ENCODE measurements at regions not wholly inside any gene's neighbourhood (a gene's known extent, or its start where the extent isn't known, plus 50 kb on each side); places are given as distances from the start of the nearest gene placed in this dataset.

DNA sequence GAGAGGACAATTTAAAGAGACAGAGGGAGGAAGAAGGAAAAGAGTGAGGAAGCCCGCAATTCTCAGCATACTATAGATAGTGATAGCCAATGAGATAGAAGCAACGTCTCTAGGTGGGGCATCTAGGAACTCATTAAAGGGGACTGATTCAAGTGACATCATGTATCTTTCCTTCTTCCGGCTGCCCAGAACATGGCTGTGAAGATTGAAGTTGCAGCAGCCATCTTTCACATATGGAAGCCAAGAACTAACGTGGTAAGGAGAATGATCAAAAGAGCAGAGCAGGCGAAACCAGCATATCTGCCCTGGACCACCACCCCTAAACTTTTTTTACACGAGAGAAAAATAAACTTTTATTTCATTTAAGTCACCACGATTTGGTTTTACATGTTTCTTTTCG lies 133.8 kb downstream of the DDX53 start:
- Histone ChIP-seq H3K27me3 (no peaks in the 10 kb centered on the region), H3K9me3 (no peaks in the 10 kb centered on the region), H3K27ac (no peak overlapping the region), H3K4me1 (no peaks in the 10 kb centered on the region), H3K36me3 (no peaks in the 10 kb centered on the region), H3K4me3 (no peak overlapping the region)
- TF ChIP-seq, protein P1, sequence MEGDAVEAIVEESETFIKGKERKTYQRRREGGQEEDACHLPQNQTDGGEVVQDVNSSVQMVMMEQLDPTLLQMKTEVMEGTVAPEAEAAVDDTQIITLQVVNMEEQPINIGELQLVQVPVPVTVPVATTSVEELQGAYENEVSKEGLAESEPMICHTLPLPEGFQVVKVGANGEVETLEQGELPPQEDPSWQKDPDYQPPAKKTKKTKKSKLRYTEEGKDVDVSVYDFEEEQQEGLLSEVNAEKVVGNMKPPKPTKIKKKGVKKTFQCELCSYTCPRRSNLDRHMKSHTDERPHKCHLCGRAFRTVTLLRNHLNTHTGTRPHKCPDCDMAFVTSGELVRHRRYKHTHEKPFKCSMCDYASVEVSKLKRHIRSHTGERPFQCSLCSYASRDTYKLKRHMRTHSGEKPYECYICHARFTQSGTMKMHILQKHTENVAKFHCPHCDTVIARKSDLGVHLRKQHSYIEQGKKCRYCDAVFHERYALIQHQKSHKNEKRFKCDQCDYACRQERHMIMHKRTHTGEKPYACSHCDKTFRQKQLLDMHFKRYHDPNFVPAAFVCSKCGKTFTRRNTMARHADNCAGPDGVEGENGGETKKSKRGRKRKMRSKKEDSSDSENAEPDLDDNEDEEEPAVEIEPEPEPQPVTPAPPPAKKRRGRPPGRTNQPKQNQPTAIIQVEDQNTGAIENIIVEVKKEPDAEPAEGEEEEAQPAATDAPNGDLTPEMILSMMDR (IDR thresholded peaks at IDR 0.05), result no peak
- no peak for TF ChIP-seq POLR2A (IDR thresholded peaks at IDR 0.05)
- DNase-seq, result no peak

DNA sequence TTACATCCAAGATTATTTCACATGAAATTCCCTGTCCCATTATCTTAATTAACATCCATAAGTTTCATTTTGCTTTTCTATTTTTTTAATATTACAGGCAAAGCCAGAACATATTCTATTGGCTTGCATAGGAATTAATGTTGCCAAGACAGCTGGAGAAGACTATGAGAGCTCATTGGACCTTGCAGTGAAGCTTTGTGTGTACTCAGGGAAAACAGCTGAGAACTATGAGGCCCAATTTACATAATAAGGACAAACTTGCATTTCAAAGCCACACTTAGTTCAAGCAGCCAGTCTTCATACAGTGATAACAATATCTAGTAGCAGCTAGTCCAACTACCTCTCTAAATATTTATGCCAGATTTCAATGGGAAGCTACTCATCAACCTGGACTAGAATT lies 134.4 kb downstream of the DDX53 start:
- TF ChIP-seq POLR2A (IDR thresholded peaks at IDR 0.05), result no peak
- TF ChIP-seq, protein P1 (IDR thresholded peaks at IDR 0.05), result no peak
- Histone ChIP-seq H3K27ac (no peak overlapping the region), H3K27me3 (no peaks in the 10 kb centered on the region), H3K9me3 (no peaks in the 10 kb centered on the region), H3K4me3 (no peak overlapping the region), H3K36me3 (no peaks in the 10 kb centered on the region), H3K4me1 (no peaks in the 10 kb centered on the region)
- no peak for DNase-seq

DNA sequence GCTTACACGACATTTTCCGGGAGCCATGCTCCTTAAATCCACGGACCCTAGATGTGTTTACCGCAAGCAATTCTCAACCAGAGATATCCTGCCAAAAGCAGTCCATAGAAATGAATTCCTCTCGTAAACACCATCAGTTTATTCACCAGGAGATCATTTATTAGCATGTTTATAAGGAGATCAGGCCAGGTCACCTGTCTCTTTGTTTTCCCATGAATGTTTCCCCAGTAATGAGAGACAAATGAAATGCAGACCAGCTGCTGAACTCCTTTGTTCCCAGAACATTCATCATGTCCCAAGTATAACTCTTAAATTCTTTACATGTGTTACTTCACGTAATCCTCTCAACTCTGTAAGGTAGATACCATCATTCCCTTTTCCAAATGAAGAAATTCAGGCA lies 137.1 kb downstream of the DDX53 start:
- no peaks in the 10 kb centered on the region for H3K4me1 ChIP-seq
- no peak for DNase-seq
- no peaks in the 10 kb centered on the region for H3K9me3 ChIP-seq
- TF ChIP-seq, protein P1 (IDR thresholded peaks at IDR 0.05), result no peak
- no peak for TF ChIP-seq POLR2A (IDR thresholded peaks at IDR 0.05)
- H3K4me3 ChIP-seq, result no peak overlapping the region
- no peaks in the 10 kb centered on the region for H3K27me3 ChIP-seq
- no peak overlapping the region for H3K27ac ChIP-seq
- no peaks in the 10 kb centered on the region for H3K36me3 ChIP-seq

DNA sequence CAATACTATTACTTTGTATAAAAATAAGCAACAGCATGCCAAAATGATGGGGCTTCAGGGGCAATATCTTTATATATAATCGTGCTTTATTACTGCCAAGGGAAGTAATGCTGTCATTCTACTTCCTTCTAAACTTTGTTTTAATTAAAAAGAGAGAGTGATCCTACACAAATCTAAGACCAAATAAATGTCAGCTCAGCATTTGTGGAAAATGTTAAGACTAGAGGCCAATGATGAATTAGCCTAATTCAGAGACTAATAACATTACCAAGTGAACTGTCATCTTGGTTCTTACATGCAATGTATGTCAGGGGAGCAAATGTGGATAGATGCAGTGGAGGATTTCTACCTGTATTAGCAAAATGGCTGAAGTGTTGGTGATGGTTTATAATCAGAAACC lies 166.4 kb upstream of the PTCHD1 start:
- no peaks in the 10 kb centered on the region for H3K9me3 ChIP-seq
- H3K4me1 ChIP-seq, result no peaks in the 10 kb centered on the region
- H3K4me3 ChIP-seq, result no peak overlapping the region
- H3K27ac ChIP-seq, result no peak overlapping the region
- DNase-seq, result no peak
- TF ChIP-seq, protein P1 (IDR thresholded peaks at IDR 0.05), result no peak
- TF ChIP-seq POLR2A (IDR thresholded peaks at IDR 0.05), result no peak
- no peaks in the 10 kb centered on the region for H3K27me3 ChIP-seq
- H3K36me3 ChIP-seq, result no peaks in the 10 kb centered on the region

DNA sequence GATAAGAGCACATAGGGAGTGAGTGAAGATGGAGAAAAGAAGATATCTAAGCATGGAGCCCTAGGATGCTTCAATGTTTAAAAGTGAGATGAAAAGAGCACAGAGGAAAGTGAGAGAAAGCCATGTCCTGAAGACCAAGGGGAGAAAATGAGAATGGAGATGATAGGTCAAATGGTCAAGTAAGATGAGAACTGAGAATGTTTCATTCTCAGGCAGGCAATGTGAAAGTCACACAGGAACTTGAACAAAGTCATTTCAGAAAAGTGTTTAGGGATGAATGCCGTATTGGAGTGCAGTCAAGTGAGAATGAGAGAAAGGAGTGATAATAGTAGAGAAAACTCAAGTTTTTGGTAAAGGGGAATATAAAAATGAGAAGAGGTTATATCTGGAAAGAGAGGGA lies 148.7 kb upstream of the PTCHD1 start:
- DNase-seq, result no peak
- no peak overlapping the region for H3K4me3 ChIP-seq
- no peaks in the 10 kb centered on the region for H3K36me3 ChIP-seq
- H3K27ac ChIP-seq, result no peak overlapping the region
- H3K9me3 ChIP-seq, result no peaks in the 10 kb centered on the region
- no peaks in the 10 kb centered on the region for H3K4me1 ChIP-seq
- no peaks in the 10 kb centered on the region for H3K27me3 ChIP-seq
- TF ChIP-seq, protein P1 (IDR thresholded peaks at IDR 0.05), result no peak
- TF ChIP-seq POLR2A (IDR thresholded peaks at IDR 0.05), result no peak

DNA sequence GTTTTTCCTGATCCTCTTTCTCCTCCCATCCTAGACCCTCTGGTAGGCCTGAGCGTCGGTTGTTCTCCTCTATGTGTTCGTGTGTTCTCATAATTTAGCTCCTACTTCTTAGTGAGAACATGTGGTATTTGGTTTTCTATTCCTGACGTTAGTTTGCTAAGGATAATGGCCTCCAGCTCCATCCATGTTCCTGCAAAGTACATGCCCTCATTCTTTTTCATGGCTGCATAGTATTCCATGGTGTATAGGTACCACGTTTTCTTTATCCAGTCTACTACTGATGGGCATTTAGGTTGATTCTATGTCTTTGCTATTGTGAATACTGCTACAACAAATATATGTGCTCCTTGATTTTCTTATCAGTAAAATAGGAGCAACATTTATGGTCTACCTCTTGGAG lies 146.8 kb upstream of the PTCHD1 start:
- TF ChIP-seq, protein P1 (IDR thresholded peaks at IDR 0.05), result no peak
- no peak for TF ChIP-seq POLR2A (IDR thresholded peaks at IDR 0.05)

More for the DNA sequence above, 146.8 kb upstream of the PTCHD1 start:
- no peaks in the 10 kb centered on the region for H3K9me3 ChIP-seq
- H3K27me3 ChIP-seq, result no peaks in the 10 kb centered on the region
- no peak overlapping the region for H3K27ac ChIP-seq
- H3K36me3 ChIP-seq, result no peaks in the 10 kb centered on the region
- DNase-seq, result no peak
- no peaks in the 10 kb centered on the region for H3K4me1 ChIP-seq
- H3K4me3 ChIP-seq, result no peak overlapping the region
